CD4-positive, alpha-beta T cell treated with Interleukin-17A for 1 hour (primary cell): ENCODE measurements at regions not wholly inside any gene's neighbourhood (a gene's known extent, or its start where the extent isn't known, plus 50 kb on each side); places are given as distances from the start of the nearest gene placed in this dataset.

Experiments
- DNase-seq: peaks from one replicate; pipeline ENCODE4 v3.0.0-alpha.2; 2020

- no peak for DNase-seq
Observed at GRCh38 chr15:62591842-62592838, 427.1 kb upstream of the C2CD4B start.

GRCh38 chr15:62592920-62593319, 427.8 kb upstream of the C2CD4B start:
- no peak for DNase-seq

GRCh38 chr15:62593681-62594399, 428.8 kb upstream of the C2CD4B start:
- no peak for DNase-seq

GRCh38 chr15:62598217-62598616, 433.1 kb upstream of the C2CD4B start:
- no peak for DNase-seq

GRCh38 chr15:62599791-62600777, 435.0 kb upstream of the C2CD4B start:
- no peak for DNase-seq

- no peak for DNase-seq
Observed at GRCh38 chr15:62601777-62602545, 436.9 kb upstream of the C2CD4B start.

- no peak for DNase-seq
Observed at GRCh38 chr15:62603742-62604141, 438.7 kb upstream of the C2CD4B start.

- no peak for DNase-seq
Observed at GRCh38 chr15:62605282-62605681, 437.3 kb upstream of the TPM1 start.

- no peak for DNase-seq
Observed at GRCh38 chr15:62606376-62607113, 436.0 kb upstream of the TPM1 start.

GRCh38 chr15:62607114-62607462, 435.5 kb upstream of the TPM1 start:
- no peak for DNase-seq

GRCh38 chr15:62607643-62608042, 434.9 kb upstream of the TPM1 start:
- no peak for DNase-seq

- no peak for DNase-seq
Observed at GRCh38 chr15:62608369-62608768, 434.2 kb upstream of the TPM1 start.

GRCh38 chr15:62610265-62610869, 432.2 kb upstream of the TPM1 start:
- no peak for DNase-seq

GRCh38 chr15:62611002-62611401, 431.5 kb upstream of the TPM1 start:
- DNase-seq, result no peak

- no peak for DNase-seq
Observed at GRCh38 chr15:62612183-62612733, 430.3 kb upstream of the TPM1 start.

- no peak for DNase-seq
Observed at GRCh38 chr15:62612771-62613170, 429.8 kb upstream of the TPM1 start.

GRCh38 chr15:62616746-62617145, 425.8 kb upstream of the TPM1 start:
- DNase-seq, result no peak

- DNase-seq, result no peak
Observed at GRCh38 chr15:62617741-62618140, 424.8 kb upstream of the TPM1 start.

GRCh38 chr15:62618432-62618831, 424.1 kb upstream of the TPM1 start:
- no peak for DNase-seq

GRCh38 chr15:62618846-62619504, 423.6 kb upstream of the TPM1 start:
- DNase-seq, result no peak
